NB4 (cell line): ENCODE measurements at regions not wholly inside any gene's neighbourhood (a gene's known extent, or its start where the extent isn't known, plus 50 kb on each side); places are given as distances from the start of the nearest gene placed in this dataset.

ENCODE experiments used
- MYC ChIP-seq: IDR thresholded peaks from 2 replicates; pipeline ENCODE4 v1.6.1; 2011; ENCODE audit warnings: low read depth, low read length
- POLR2A ChIP-seq: IDR thresholded peaks from 2 replicates; pipeline ENCODE4 v1.6.1; 2011; ENCODE audit warnings: mild to moderate bottlenecking; ENCODE audit not compliant: insufficient read length; ENCODE audit errors: extremely low read depth
- TF ChIP-seq, protein P1 (sequence below): IDR thresholded peaks from one replicate; pipeline ENCODE4 v1.5.1; 2012; ENCODE audit warnings: low read depth, low read length
- TF ChIP-seq, protein P2 (sequence below): IDR thresholded peaks from 2 replicates; pipeline ENCODE4 v1.6.1; 2011; ENCODE audit warnings: low read depth, low read length

DNA sequence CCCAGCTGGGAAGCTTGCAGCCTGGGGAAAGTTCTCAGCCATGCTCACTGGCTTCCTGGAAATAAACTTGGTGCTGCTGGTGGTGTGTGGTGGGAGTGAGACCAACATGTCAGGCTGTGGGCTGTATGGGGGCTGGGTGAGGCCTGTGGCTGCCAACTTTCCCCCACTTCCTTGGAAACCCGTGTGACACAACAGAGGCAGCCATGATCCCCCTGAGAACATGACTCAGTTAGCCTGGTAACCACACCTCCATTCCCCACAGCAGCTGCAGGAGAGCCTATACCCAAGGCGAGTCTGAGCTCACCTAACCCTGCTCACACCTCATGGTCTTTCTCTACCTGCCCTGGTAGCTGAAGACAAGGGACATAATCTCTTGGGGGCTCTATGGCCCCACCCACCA, 72.7 kb upstream of the RGMB start:
- TF ChIP-seq, protein P1, sequence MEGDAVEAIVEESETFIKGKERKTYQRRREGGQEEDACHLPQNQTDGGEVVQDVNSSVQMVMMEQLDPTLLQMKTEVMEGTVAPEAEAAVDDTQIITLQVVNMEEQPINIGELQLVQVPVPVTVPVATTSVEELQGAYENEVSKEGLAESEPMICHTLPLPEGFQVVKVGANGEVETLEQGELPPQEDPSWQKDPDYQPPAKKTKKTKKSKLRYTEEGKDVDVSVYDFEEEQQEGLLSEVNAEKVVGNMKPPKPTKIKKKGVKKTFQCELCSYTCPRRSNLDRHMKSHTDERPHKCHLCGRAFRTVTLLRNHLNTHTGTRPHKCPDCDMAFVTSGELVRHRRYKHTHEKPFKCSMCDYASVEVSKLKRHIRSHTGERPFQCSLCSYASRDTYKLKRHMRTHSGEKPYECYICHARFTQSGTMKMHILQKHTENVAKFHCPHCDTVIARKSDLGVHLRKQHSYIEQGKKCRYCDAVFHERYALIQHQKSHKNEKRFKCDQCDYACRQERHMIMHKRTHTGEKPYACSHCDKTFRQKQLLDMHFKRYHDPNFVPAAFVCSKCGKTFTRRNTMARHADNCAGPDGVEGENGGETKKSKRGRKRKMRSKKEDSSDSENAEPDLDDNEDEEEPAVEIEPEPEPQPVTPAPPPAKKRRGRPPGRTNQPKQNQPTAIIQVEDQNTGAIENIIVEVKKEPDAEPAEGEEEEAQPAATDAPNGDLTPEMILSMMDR = no peak
- TF ChIP-seq POLR2A (no peak), MYC (no peak)
- TF ChIP-seq, protein P2, sequence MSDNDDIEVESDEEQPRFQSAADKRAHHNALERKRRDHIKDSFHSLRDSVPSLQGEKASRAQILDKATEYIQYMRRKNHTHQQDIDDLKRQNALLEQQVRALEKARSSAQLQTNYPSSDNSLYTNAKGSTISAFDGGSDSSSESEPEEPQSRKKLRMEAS = no peak
